ENCODE measurements at regions not wholly inside any gene's neighbourhood (a gene's known extent, or its start where the extent isn't known, plus 50 kb on each side); places are given as distances from the start of the nearest gene placed in this dataset.

GRCh38 chr12:84054811-84055210, 857.8 kb downstream of the SLC6A15 start:
- ChIA-PET POLR2A (no interaction called here), CTCF (no interaction called here)
- no peak overlapping the region for H3K4me3 ChIP-seq (ENCODE audit: low read depth, low read length)
- no peak overlapping the region for H3K27ac ChIP-seq (ENCODE audit: extremely low read depth, low read depth, low read length)
- H3K4me1 ChIP-seq (ENCODE audit: control insufficient read depth, insufficient read depth, low read length), result no peaks in the 10 kb centered on the region
- H3K9me3 ChIP-seq (ENCODE audit: control insufficient read depth, insufficient read depth, low read depth, low read length), result no peaks in the 10 kb centered on the region
- H3K36me3 ChIP-seq (ENCODE audit: control insufficient read depth in 2 of 2, insufficient read depth in 1 of 2, low read length in 2 of 2), result no peaks in the 10 kb centered on the region
- TF ChIP-seq ZNF114 (tag by site-specific recombination; IDR thresholded peaks at IDR 0.05) (no peak), ZNF416 (tag by site-specific recombination; IDR thresholded peaks at IDR 0.05) (no peak), MEIS1 (CRISPR knock-in tag; IDR thresholded peaks at IDR 0.05; ENCODE audit: borderline replicate concordance) (no peak), ZNF660 (tag by site-specific recombination; IDR thresholded peaks at IDR 0.05) (no peak), SP7 (tag by site-specific recombination; IDR thresholded peaks at IDR 0.05) (no peak), ZNF560 (tag by site-specific recombination; IDR thresholded peaks at IDR 0.05; ENCODE audit: borderline replicate concordance) (no peak), ZNF23 (tag by site-specific recombination; IDR thresholded peaks at IDR 0.05; ENCODE audit: borderline replicate concordance) (no peak), ZIC2 (tag by site-specific recombination; IDR thresholded peaks at IDR 0.05) (no peak), ZNF292 (tag by site-specific recombination; IDR thresholded peaks at IDR 0.05; ENCODE audit: borderline replicate concordance, low read depth) (no peak), HOXD13 (CRISPR knock-in tag; IDR thresholded peaks at IDR 0.05; ENCODE audit: borderline replicate concordance) (no peak), ZNF561 (tag by site-specific recombination; IDR thresholded peaks at IDR 0.05; ENCODE audit: borderline replicate concordance) (no peak), PRDM10 (tag by site-specific recombination; IDR thresholded peaks at IDR 0.05) (no peak), ZNF776 (tag by site-specific recombination; IDR thresholded peaks at IDR 0.05; ENCODE audit: borderline replicate concordance) (no peak), ZSCAN23 (tag by site-specific recombination; IDR thresholded peaks at IDR 0.05) (no peak), ZBTB1 (tag by site-specific recombination; IDR thresholded peaks at IDR 0.05) (no peak)
- TF ChIP-seq, protein P1, sequence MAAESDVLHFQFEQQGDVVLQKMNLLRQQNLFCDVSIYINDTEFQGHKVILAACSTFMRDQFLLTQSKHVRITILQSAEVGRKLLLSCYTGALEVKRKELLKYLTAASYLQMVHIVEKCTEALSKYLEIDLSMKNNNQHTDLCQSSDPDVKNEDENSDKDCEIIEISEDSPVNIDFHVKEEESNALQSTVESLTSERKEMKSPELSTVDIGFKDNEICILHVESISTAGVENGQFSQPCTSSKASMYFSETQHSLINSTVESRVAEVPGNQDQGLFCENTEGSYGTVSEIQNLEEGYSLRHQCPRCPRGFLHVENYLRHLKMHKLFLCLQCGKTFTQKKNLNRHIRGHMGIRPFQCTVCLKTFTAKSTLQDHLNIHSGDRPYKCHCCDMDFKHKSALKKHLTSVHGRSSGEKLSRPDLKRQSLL (tag by site-specific recombination; IDR thresholded peaks at IDR 0.05), result no peak
- TF ChIP-seq, protein P2, sequence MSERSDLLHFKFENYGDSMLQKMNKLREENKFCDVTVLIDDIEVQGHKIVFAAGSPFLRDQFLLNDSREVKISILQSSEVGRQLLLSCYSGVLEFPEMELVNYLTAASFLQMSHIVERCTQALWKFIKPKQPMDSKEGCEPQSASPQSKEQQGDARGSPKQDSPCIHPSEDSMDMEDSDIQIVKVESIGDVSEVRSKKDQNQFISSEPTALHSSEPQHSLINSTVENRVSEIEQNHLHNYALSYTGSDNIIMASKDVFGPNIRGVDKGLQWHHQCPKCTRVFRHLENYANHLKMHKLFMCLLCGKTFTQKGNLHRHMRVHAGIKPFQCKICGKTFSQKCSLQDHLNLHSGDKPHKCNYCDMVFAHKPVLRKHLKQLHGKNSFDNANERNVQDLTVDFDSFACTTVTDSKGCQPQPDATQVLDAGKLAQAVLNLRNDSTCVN (tag by site-specific recombination; optimal IDR thresholded peaks at IDR 0.05), result no peak

DNA sequence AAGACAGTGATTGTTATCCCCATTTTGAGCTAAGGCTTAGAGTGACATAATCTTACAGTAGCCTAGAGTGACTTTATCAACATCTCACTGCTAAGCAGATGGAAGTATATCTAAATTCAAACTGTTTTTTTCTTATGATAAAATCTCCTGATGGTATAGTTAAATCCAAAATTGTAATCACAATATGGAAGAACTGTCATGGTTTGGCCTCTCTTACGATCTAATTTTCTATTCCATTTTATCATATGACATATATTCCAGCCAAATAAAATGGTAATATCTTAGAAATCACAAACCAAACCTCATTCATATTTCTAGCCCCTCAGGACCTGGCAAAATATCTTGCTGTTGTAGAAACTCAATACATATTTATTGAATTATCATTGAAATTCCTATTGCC, 864.7 kb downstream of the SLC6A15 start:
- TF ChIP-seq ZNF221 (tag by site-specific recombination; IDR thresholded peaks at IDR 0.05; ENCODE audit: borderline replicate concordance) (no peak), ZBTB17 (tag by site-specific recombination; IDR thresholded peaks at IDR 0.05) (no peak), PRDM1 (tag by site-specific recombination; IDR thresholded peaks at IDR 0.05) (no peak), ZNF549 (tag by site-specific recombination; IDR thresholded peaks at IDR 0.05) (no peak)
- no peaks in the 10 kb centered on the region for H3K9me3 ChIP-seq (ENCODE audit: control insufficient read depth, insufficient read depth, low read depth, low read length)
- H3K4me3 ChIP-seq (ENCODE audit: low read depth, low read length), result no peak overlapping the region
- CTCF ChIA-PET, result no interaction called here
- POLR2A ChIA-PET, result no interaction called here
- no peak overlapping the region for H3K27ac ChIP-seq (ENCODE audit: extremely low read depth, low read depth, low read length)
- H3K4me1 ChIP-seq (ENCODE audit: control insufficient read depth, insufficient read depth, low read length), result no peaks in the 10 kb centered on the region
- H3K36me3 ChIP-seq (ENCODE audit: control insufficient read depth in 2 of 2, insufficient read depth in 1 of 2, low read length in 2 of 2), result no peaks in the 10 kb centered on the region
